SK-MEL-5 (cell line): ENCODE measurements at regions not wholly inside any gene's neighbourhood (a gene's known extent, or its start where the extent isn't known, plus 50 kb on each side); places are given as distances from the start of the nearest gene placed in this dataset.
A peak's percentile ranks its signal among the peaks of the same experiment; 100 is the strongest.
"Not testable (repeated sequence)": the region's sequence is repeated elsewhere in the genome, so short reads cannot be mapped to it uniquely, and the experiment has no call there.

Source experiments
- DNase-seq: peaks from one replicate; pipeline ENCODE4 v3.0.0-alpha.2; 2016; ENCODE audit warnings: low read depth, low spot score
- in situ Hi-C: cut with HindIII; loops from 2 replicates; pipeline ENCODE4 v1.10.0; 2016; ENCODE audit warnings: low sequenced_read_pairs, high pct_unique_total_duplicates, low pct_unique_long_range_greater_than_20kb

DNA sequence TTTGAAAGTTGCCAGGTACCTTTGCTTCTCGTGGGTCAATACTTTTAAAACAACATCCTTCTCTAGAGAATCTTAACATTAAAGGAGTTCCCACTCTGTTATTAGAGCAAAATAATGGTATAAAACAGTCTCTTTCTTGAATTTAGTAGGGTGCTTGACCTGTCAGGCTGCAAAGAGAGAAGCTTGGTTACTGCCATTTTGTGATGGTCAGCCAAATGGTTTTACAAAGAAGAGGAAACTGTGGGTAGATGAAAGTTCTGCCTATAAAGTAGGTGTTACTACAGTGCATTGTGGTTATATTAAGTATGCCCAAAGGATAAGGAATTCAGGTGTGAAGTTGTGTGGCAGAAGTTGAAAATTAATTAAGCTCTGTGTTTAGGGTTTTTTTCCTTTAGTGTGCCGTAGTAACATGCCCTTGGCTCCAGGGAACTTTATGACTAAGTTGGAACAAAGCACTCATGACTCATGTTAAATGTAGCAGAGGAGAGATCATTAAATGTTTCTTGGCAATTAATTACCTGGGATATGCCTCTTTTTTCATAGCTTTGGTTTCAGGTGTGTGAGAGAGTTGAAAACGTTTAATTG, 354.0 kb upstream of the KITLG start:
- in situ Hi-C loops, result no loop called here
- DNase-seq, result no peak

DNA sequence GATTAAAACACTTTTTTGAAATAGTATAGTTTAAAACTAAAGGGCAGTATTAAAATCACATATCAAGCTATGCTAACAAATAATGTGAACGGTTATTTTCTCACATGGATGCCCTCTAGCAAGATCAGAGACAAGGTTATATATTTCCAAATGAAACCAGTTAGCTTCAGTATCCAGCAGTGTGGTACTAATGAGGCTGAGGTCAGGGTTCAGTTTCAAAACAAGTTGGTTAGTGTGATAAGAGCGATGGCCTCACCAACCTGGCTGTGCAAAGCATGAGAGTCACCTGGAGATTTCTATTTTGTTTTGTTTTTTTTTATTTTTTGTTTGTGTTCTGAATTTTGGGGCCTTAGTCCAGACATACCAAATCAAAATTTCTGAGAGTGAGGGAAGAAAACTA, 352.2 kb upstream of the KITLG start:
- in situ Hi-C loops, result no loop called here
- no peak for DNase-seq

DNA sequence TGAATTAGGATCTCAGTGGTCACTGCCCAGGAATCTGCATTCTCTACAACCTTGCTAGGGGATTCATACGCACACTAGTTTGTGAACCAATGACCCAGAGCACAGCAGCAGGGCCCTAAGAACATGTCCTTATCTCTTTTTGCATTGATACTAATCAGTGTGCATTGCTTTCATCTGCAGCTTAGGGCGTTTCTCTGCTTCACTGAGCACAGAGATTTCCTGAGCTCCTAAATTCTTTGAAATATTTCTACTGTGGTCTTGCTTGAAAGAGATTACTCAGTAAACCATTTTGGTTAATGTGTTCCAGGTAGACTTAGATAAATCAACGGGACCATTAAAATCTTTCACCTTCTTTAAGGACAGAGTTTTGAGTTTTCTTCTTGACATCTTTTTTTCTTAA, 351.3 kb upstream of the KITLG start:
- no peak for DNase-seq

GRCh38 chr12:88925454-88925853, 345.2 kb upstream of the KITLG start:
- in situ Hi-C loops, result no loop called here
- DNase-seq, result no peak

More for the DNA sequence above, 351.3 kb upstream of the KITLG start:
- in situ Hi-C loops, result no loop called here

DNA sequence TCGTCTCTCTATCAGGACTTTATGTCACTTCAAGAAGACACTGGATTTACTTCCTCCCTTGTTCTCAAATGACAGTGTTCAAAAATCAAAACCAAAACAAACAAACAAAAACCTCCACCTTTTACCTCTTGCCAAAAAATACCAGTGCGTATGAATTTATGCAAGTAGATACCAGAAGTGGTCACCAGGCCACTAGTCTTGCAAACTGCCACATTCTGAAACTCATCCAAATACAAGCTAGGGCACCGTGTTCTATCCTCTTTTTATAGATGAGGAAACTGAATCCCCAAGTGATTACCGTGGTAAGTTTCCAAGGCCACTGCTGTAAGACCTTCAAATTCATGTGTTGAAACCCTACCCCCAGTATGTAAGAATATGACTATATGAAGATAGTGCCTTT, 343.9 kb upstream of the KITLG start:
- in situ Hi-C loops, result no loop called here
- no peak for DNase-seq

DNA sequence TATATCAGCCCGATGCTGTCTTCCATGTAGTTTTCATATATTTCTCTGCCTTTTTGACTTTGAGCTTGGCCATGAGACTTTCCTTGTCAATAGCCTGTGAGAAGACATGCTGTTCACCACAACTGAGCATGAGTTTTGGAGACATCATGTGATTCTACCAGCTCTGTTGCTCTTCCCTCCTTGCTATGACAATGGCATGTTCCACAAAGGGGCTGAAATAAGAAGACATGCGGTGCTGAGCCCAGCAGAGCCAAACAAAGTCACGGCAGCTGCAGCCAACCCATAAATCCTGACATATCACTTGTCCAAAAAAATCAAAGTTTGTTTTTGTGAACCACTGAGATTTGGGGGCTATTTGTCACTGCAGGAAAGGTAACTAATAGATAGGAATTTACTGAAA, 343.4 kb upstream of the KITLG start:
- DNase-seq, result no peak
- in situ Hi-C loops, result no loop called here

DNA sequence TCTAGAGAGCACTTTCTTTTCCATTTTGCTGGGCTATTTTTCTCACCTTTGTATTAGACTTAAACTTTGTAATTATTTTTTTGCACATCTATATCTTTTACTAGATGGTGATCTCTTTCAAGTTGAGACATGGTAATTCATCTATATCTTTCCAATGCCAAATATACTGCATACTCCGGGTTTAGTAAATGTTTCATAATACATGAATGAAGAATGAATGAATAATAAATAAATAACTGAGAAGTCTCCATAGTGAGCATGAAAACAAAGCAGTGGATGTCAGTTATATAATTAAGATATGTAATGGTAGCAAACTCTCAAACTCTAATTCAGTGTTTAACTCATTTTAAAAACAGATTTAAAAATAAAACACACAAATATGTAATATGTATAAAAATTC, 342.5 kb upstream of the KITLG start:
- no peak for DNase-seq
- in situ Hi-C loops, result no loop called here

- in situ Hi-C loops, result no loop called here
- DNase-seq, result no peak
Measured at GRCh38 chr12:88921890-88922532, 341.7 kb upstream of the KITLG start.

GRCh38 chr12:88921434-88921833, 341.2 kb upstream of the KITLG start:
- DNase-seq, result peak; percentile 20
- in situ Hi-C loops, result no loop called here

DNA sequence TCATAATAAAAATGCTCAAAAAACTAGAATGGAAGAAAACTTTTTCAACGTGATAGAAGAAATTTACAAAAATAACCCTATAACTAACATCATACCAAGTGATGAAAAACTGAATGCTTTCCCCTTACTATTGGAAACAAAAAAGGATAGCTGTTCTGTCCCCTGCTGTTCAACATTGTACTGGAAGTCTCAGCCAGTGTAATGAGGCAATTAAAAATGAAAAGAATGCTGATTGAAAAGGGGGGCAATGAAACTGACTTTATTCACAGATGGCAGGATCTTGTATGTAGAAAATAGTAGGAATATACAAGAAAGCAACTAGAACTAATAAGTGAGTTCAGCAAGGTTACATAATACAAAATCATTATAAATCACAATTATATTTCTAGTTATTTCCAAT, 337.9 kb upstream of the KITLG start:
- in situ Hi-C loops, result no loop called here
- no peak for DNase-seq

- in situ Hi-C loops, result no loop called here
- DNase-seq, result no peak
Measured at GRCh38 chr12:88914967-88915366, 334.7 kb upstream of the KITLG start.

DNA sequence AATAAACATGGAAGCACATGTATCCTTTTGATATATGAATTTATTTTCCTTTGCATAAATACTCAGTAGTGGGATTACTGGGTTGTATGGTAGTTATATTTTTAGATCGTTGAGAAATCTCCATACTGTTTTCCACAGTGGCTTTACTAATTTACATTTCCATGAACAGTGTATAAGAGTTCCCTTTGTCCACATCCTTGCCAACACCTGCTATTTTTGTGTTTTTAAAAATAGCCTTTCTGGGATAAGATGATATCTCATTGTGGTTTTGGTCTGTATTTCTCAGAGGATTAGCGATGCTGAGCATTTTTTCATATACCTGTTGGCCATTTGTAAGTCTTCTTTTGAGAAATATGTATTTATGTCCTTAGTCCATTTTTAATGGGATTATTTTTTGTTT, 329.2 kb upstream of the KITLG start:
- DNase-seq, result no peak
- in situ Hi-C loops, result no loop called here

DNA sequence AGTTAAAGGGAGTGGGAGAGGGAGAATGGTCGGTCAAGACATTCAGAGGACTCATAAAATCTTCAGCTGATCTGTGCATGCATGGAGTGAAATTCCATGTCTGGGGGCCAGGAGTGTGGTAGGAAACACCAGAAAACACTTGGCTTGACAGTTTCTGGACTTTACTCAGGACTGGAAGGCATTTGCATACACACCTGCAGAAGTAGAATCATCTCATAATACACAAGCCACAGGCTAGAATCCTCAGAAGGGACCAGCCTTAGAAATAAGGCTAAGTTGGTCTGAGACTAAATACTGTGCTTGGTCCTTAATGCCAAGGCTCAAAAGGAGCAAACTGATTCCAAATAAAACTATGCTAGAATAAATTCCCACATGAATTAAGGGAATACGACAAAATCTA, 328.1 kb upstream of the KITLG start:
- no peak for DNase-seq

GRCh38 chr12:88904705-88905104, 324.4 kb upstream of the KITLG start:
- DNase-seq, result no peak

More for the DNA sequence above, 328.1 kb upstream of the KITLG start:
- in situ Hi-C loops, result no loop called here

DNA sequence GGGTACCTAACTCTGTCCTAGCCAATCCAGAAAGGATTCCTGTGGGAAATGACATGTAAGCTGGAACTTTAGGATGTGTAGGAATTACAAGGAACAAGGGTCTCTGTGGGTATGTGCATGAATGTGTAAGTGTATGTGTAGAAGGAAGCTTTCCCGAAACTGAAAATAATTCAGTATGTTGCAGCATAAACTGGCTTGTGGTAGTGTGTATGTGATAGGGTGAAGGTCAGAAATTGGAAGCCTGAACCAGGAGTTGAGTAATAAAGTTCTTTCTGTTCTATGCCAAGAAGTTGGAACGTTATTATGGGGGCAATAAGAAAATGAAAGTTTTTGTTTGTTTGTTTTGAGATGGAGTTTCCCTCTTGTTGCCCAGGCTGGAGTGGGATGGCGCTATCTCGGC, 323.1 kb upstream of the KITLG start:
- in situ Hi-C loops, result no loop called here

More at GRCh38 chr12:88904705-88905104, 324.4 kb upstream of the KITLG start:
- in situ Hi-C loops, result no loop called here

DNA sequence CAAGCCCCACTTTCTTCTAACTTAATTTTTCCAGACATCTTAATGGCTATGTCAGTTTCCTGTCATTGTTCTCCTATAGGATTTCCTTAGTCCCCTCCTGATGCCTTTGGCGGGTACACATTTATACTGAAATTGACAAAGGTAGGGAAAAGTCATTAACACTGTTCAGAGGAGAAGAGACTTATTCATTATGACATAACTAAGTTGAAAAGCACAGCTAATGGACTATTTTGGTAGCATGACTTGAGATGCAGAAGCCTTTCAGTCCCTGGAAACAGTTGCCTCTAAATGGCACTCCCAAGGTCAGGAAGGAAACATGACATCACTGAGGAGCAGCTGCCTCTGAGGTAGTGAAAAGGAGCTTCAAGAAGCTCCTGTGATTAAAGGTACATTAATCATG, 317.5 kb upstream of the KITLG start:
- in situ Hi-C loops, result no loop called here
- DNase-seq, result no peak

More for the DNA sequence above, 323.1 kb upstream of the KITLG start:
- DNase-seq, result no peak

- in situ Hi-C loops, result no loop called here
- no peak for DNase-seq
Measured at GRCh38 chr12:88896958-88897357, 316.7 kb upstream of the KITLG start.

GRCh38 chr12:88895634-88896033, 315.4 kb upstream of the KITLG start:
- in situ Hi-C loops, result no loop called here
- no peak for DNase-seq

DNA sequence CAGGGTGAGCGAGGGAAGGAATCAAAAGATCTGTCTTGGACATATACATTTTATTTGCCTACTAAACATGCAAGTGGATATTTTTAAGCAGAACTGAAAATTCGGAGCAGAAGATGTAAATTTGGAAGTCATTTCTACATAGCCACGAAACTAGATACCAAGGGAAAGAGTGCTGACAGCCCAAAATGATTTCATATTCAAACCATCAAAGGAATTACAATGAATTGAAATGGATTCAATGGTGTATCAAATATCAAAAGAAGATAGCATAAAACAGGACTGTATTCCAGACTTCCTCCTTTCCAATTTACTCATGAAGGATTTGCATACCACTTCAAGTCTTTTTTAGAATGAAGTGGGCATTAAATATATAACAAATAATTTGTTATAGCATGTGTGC, 313.5 kb upstream of the KITLG start:
- in situ Hi-C loops, result no loop called here
- DNase-seq, result no peak

GRCh38 chr12:88891434-88891833, 311.2 kb upstream of the KITLG start:
- DNase-seq, in situ Hi-C loops: not testable (repeated sequence)
